ENCODE measurements at regions not wholly inside any gene's neighbourhood (a gene's known extent, or its start where the extent isn't known, plus 50 kb on each side); places are given as distances from the start of the nearest gene placed in this dataset.

- 88% methylated on average over 3 of the region's 3 CpGs for WGBS
- no peak overlapping the region for H3K4me3 ChIP-seq
- H3K27ac ChIP-seq = no peak overlapping the region
- no peak for TF ChIP-seq CTCF (IDR thresholded peaks at IDR 0.05)
- TF ChIP-seq POLR2A (IDR thresholded peaks at IDR 0.05) = no peak
- no peak for TF ChIP-seq POLR2AphosphoS5 (IDR thresholded peaks at IDR 0.05)
- no peaks in the 10 kb centered on the region for H3K27me3 ChIP-seq (replicated peaks; ENCODE audit: insufficient read depth)
- no peaks in the 10 kb centered on the region for H3K4me1 ChIP-seq (replicated peaks)
- no peak for DNase-seq (ENCODE audit: low spot score)
- H3K9me3 ChIP-seq = no peaks in the 10 kb centered on the region
- no peaks in the 10 kb centered on the region for H3K36me3 ChIP-seq
- intact Hi-C loops (cut with DNase I) = no loop called here
Measured at GRCh38 chr13:39840201-39840600, 184.7 kb downstream of the COG6 start.

GRCh38 chr13:39847336-39847735 lies 191.9 kb downstream of the COG6 start:
- 77% methylated on average over 3 of the region's 3 CpGs for WGBS
- TF ChIP-seq CTCF (IDR thresholded peaks at IDR 0.05) = no peak
- no peak for TF ChIP-seq POLR2AphosphoS5 (IDR thresholded peaks at IDR 0.05)
- no peak for TF ChIP-seq POLR2A (IDR thresholded peaks at IDR 0.05)
- Histone ChIP-seq H3K27ac (no peak overlapping the region), H3K36me3 (no peaks in the 10 kb centered on the region), H3K4me3 (no peak overlapping the region), H3K4me1 (replicated peaks) (no peaks in the 10 kb centered on the region), H3K9me3 (no peaks in the 10 kb centered on the region), H3K27me3 (replicated peaks; ENCODE audit: insufficient read depth) (no peaks in the 10 kb centered on the region)
- intact Hi-C loops (cut with DNase I) = no loop called here
- DNase-seq (ENCODE audit: low spot score) = no peak

GRCh38 chr13:39855236-39855635 lies 199.8 kb downstream of the COG6 start:
- intact Hi-C loops (cut with DNase I) = no loop called here
- Histone ChIP-seq H3K27me3 (replicated peaks; ENCODE audit: insufficient read depth) (no peaks in the 10 kb centered on the region), H3K4me3 (no peak overlapping the region), H3K4me1 (replicated peaks) (no peaks in the 10 kb centered on the region), H3K27ac (no peak overlapping the region), H3K36me3 (no peaks in the 10 kb centered on the region), H3K9me3 (no peaks in the 10 kb centered on the region)
- 84% methylated on average over 4 of the region's 4 CpGs for WGBS
- TF ChIP-seq CTCF (IDR thresholded peaks at IDR 0.05) = no peak
- no peak for TF ChIP-seq POLR2A (IDR thresholded peaks at IDR 0.05)
- TF ChIP-seq POLR2AphosphoS5 (IDR thresholded peaks at IDR 0.05) = no peak
- no peak for DNase-seq (ENCODE audit: low spot score)

GRCh38 chr13:39856714-39857113 lies 201.3 kb downstream of the COG6 start:
- Histone ChIP-seq H3K4me3 (no peak overlapping the region), H3K9me3 (no peaks in the 10 kb centered on the region), H3K27ac (no peak overlapping the region), H3K4me1 (replicated peaks) (no peaks in the 10 kb centered on the region), H3K36me3 (no peaks in the 10 kb centered on the region), H3K27me3 (replicated peaks; ENCODE audit: insufficient read depth) (no peaks in the 10 kb centered on the region)
- DNase-seq (ENCODE audit: low spot score) = no peak
- 88% methylated on average over 8 of the region's 8 CpGs for WGBS
- intact Hi-C loops (cut with DNase I) = no loop called here
- TF ChIP-seq POLR2AphosphoS5 (IDR thresholded peaks at IDR 0.05) (no peak), POLR2A (IDR thresholded peaks at IDR 0.05) (no peak), CTCF (IDR thresholded peaks at IDR 0.05) (no peak)

GRCh38 chr13:39858794-39859193 lies 203.3 kb downstream of the COG6 start:
- H3K36me3 ChIP-seq = no peaks in the 10 kb centered on the region
- no peaks in the 10 kb centered on the region for H3K4me1 ChIP-seq (replicated peaks)
- no peak overlapping the region for H3K4me3 ChIP-seq
- TF ChIP-seq POLR2A (IDR thresholded peaks at IDR 0.05) = no peak
- TF ChIP-seq POLR2AphosphoS5 (IDR thresholded peaks at IDR 0.05) = no peak
- no peak for TF ChIP-seq CTCF (IDR thresholded peaks at IDR 0.05)
- no peak overlapping the region for H3K27ac ChIP-seq
- intact Hi-C loops (cut with DNase I) = no loop called here
- H3K9me3 ChIP-seq = no peaks in the 10 kb centered on the region
- H3K27me3 ChIP-seq (replicated peaks; ENCODE audit: insufficient read depth) = no peaks in the 10 kb centered on the region
- 87% methylated on average over 2 of the region's 2 CpGs for WGBS
- no peak for DNase-seq (ENCODE audit: low spot score)
